ENCODE measurements at regions not wholly inside any gene's neighbourhood (a gene's known extent, or its start where the extent isn't known, plus 50 kb on each side); places are given as distances from the start of the nearest gene placed in this dataset.

- TF ChIP-seq POLR2A (IDR thresholded peaks at IDR 0.05) (no peak), CTCF (IDR thresholded peaks at IDR 0.05) (no peak)
Observed at GRCh38 chr15:77684341-77685081, 51.8 kb upstream of the LINGO1 start.
